Ishikawa (cell line): ENCODE measurements at regions not wholly inside any gene's neighbourhood (a gene's known extent, or its start where the extent isn't known, plus 50 kb on each side); places are given as distances from the start of the nearest gene placed in this dataset.

Experiments
- EGR1 ChIP-seq: IDR thresholded peaks from 2 replicates; pipeline ENCODE4 v1.6.1; 2012
- FOXM1 ChIP-seq: IDR thresholded peaks from 2 replicates; pipeline ENCODE4 v1.6.1; 2012; ENCODE audit warnings: low read depth, borderline replicate concordance
- MAX ChIP-seq: IDR thresholded peaks from 2 replicates; pipeline ENCODE4 v1.6.1; 2012
- NFIC ChIP-seq: IDR thresholded peaks from 2 replicates; pipeline ENCODE4 v1.6.1; 2012
- RAD21 ChIP-seq: IDR thresholded peaks from 2 replicates; pipeline ENCODE4 v1.6.1; 2012; ENCODE audit warnings: low read depth
- REST ChIP-seq: IDR thresholded peaks from 2 replicates; pipeline ENCODE4 v1.6.1; 2012; ENCODE audit warnings: low read depth, mild to moderate bottlenecking
- TAF1 ChIP-seq: IDR thresholded peaks from 2 replicates; pipeline ENCODE4 v1.6.1; 2012; ENCODE audit warnings: low read depth, mild to moderate bottlenecking
- TEAD4 ChIP-seq: IDR thresholded peaks from 2 replicates; pipeline ENCODE4 v1.6.1; 2012
- USF1 ChIP-seq: IDR thresholded peaks from 2 replicates; pipeline ENCODE4 v1.6.1; 2012
- YY1 ChIP-seq: IDR thresholded peaks from 2 replicates; pipeline ENCODE4 v1.6.1; 2012; ENCODE audit warnings: low read depth
- ZBTB7A ChIP-seq: IDR thresholded peaks from 2 replicates; pipeline ENCODE4 v1.6.1; 2012; ENCODE audit warnings: low read depth

GRCh38 chr17:69717214-69717613 lies 302.7 kb downstream of the MAP2K6 start:
- TF ChIP-seq REST (no peak), TEAD4 (no peak), EGR1 (no peak), MAX (no peak), YY1 (no peak), NFIC (no peak), TAF1 (no peak), ZBTB7A (no peak), USF1 (no peak), RAD21 (no peak), FOXM1 (no peak)
